MCF 10A (cell line): ENCODE measurements at regions not wholly inside any gene's neighbourhood (a gene's known extent, or its start where the extent isn't known, plus 50 kb on each side); places are given as distances from the start of the nearest gene placed in this dataset.

Experiments used
- BruUV-seq: library from RNA; stranded (reverse); fragments of 400-500 nt; replicated peaks from 2 replicates; lab custom pipeline; 2021; lab: Mats Ljungman, UMichigan
- CTCF ChIA-PET: fragments of 300-600 bp; sonication (Branson Sonifier 250); formaldehyde crosslinking; extraction: SDS; loops from one replicate; lab custom pipeline; 2021; ENCODE audit warnings: antibody characterized with exemption, inconsistent platforms; lab: Yijun Ruan, JAX
- POLR2A ChIA-PET: fragments of 300-600, 350-650 bp; sonication (Branson Sonifier 250); formaldehyde crosslinking; extraction: SDS; loops from one replicate; lab custom pipeline; 2020; ENCODE audit warnings: antibody characterized with exemption, inconsistent platforms; lab: Yijun Ruan, JAX
- DNase-seq: peaks from one replicate; pipeline ENCODE4 v3.0.0-alpha.2; 2018; ENCODE audit not compliant: unreplicated experiment
- H3K27ac Mint-ChIP-seq: one replicate; pipeline ENCODE4 v1.8.0; 2022; ENCODE audit warnings: mild to moderate bottlenecking, low read depth, mixed read lengths; ENCODE audit not compliant: unreplicated experiment
- H3K27me3 Mint-ChIP-seq: one replicate; pipeline ENCODE4 v1.8.0; 2022; ENCODE audit warnings: mixed read lengths; ENCODE audit not compliant: insufficient read depth, unreplicated experiment
- H3K36me3 Mint-ChIP-seq: one replicate; pipeline ENCODE4 v1.8.0; 2022; ENCODE audit warnings: mild to moderate bottlenecking, moderate library complexity, mixed read lengths; ENCODE audit not compliant: insufficient read depth, unreplicated experiment
- H3K4me1 Mint-ChIP-seq: one replicate; pipeline ENCODE4 v1.8.0; 2022; ENCODE audit warnings: mixed read lengths; ENCODE audit not compliant: insufficient read depth, unreplicated experiment
- H3K4me3 Mint-ChIP-seq: one replicate; pipeline ENCODE4 v1.8.0; 2022; ENCODE audit warnings: mild to moderate bottlenecking, moderate library complexity, mixed read lengths; ENCODE audit not compliant: unreplicated experiment
- H3K9me3 Mint-ChIP-seq: one replicate; pipeline ENCODE4 v1.8.0; 2022; ENCODE audit warnings: mixed read lengths; ENCODE audit not compliant: unreplicated experiment
- CTCF ChIP-seq: fragments of 200-600 bp; IDR thresholded peaks from one replicate; pipeline ENCODE4 v1.8.0; 2022; ENCODE audit warnings: antibody characterized with exemption, mild to moderate bottlenecking; ENCODE audit not compliant: unreplicated experiment
- intact Hi-C: fragments of 100-400 bp; cut with micrococcal nuclease; formaldehyde crosslinking; loops from 2 replicates; pipeline ENCODE4 v1.14.1; 2022

GRCh38 chr2:12107939-12108338 lies 361.5 kb downstream of the LPIN1 start:
- no peaks in the 10 kb centered on the region for H3K36me3 Mint-ChIP-seq
- peaks cover 20% of the 10 kb centered on the region for H3K4me1 Mint-ChIP-seq
- DNase-seq = no peak
- H3K9me3 Mint-ChIP-seq = no peaks in the 10 kb centered on the region
- no peak overlapping the region for H3K4me3 Mint-ChIP-seq
- intact Hi-C loops = loop anchor here (5.0 kb wide), 1 partner anchor 609 kb away; the partner anchor contains the start of gene TRIB2
- ChIA-PET POLR2A (no interaction called here), CTCF (interaction anchor here (1.1 kb wide), 1 partner anchor 11 kb away, joined by 5 read pairs; no protein-coding TSS in a partner anchor)
- BruUV-seq = no TSS peak
- no peak overlapping the region for H3K27ac Mint-ChIP-seq
- TF ChIP-seq CTCF = no peak
- no peaks in the 10 kb centered on the region for H3K27me3 Mint-ChIP-seq

- ChIA-PET POLR2A (no interaction called here), CTCF (no interaction called here)
- H3K4me3 Mint-ChIP-seq = no peak overlapping the region
- intact Hi-C loops = loop anchor here (5.0 kb wide), 1 partner anchor 608 kb away; the partner anchor contains the start of gene TRIB2
- H3K9me3 Mint-ChIP-seq = no peaks in the 10 kb centered on the region
- H3K4me1 Mint-ChIP-seq = peaks cover 20% of the 10 kb centered on the region
- H3K27ac Mint-ChIP-seq = no peak overlapping the region
- TF ChIP-seq CTCF = no peak
- BruUV-seq = no TSS peak
- no peak for DNase-seq
- no peaks in the 10 kb centered on the region for H3K36me3 Mint-ChIP-seq
- no peaks in the 10 kb centered on the region for H3K27me3 Mint-ChIP-seq
These were observed 363.1 kb downstream of the LPIN1 start for GRCh38 chr2:12109363-12110017.

- ChIA-PET CTCF (interaction anchor here (0.6 kb wide), 1 partner anchor 64 kb away, joined by 3 read pairs; no protein-coding TSS in a partner anchor), POLR2A (no interaction called here)
- Mint-ChIP-seq H3K9me3 (no peaks in the 10 kb centered on the region), H3K36me3 (no peaks in the 10 kb centered on the region), H3K27ac (no peak overlapping the region), H3K4me1 (peaks cover 20% of the 10 kb centered on the region), H3K27me3 (no peaks in the 10 kb centered on the region), H3K4me3 (no peak overlapping the region)
- intact Hi-C loops = no loop called here
- BruUV-seq = no TSS peak
- DNase-seq = no peak
- no peak for TF ChIP-seq CTCF
These were observed 363.6 kb downstream of the LPIN1 start for GRCh38 chr2:12110074-12110473.

- TF ChIP-seq CTCF = no peak
- H3K4me3 Mint-ChIP-seq = no peak overlapping the region
- H3K36me3 Mint-ChIP-seq = no peaks in the 10 kb centered on the region
- DNase-seq = no peak
- H3K27me3 Mint-ChIP-seq = no peaks in the 10 kb centered on the region
- peaks cover 20% of the 10 kb centered on the region for H3K4me1 Mint-ChIP-seq
- intact Hi-C loops = no loop called here
- BruUV-seq = no TSS peak
- no peak overlapping the region for H3K27ac Mint-ChIP-seq
- POLR2A ChIA-PET = no interaction called here
- no peaks in the 10 kb centered on the region for H3K9me3 Mint-ChIP-seq
- CTCF ChIA-PET = interaction anchor here (0.6 kb wide), 1 partner anchor 65 kb away, joined by 3 read pairs; no protein-coding TSS in a partner anchor
These were observed 364.0 kb downstream of the LPIN1 start for GRCh38 chr2:12110481-12110880.
